Suppressor macrophage (primary cell): ENCODE measurements at regions not wholly inside any gene's neighbourhood (a gene's known extent, or its start where the extent isn't known, plus 50 kb on each side); places are given as distances from the start of the nearest gene placed in this dataset.
"Not testable (repeated sequence)": the region's sequence is repeated elsewhere in the genome, so short reads cannot be mapped to it uniquely, and the experiment has no call there.

Experiments used
- DNase-seq, 4 experiments: peaks; one replicate each; pipeline ENCODE4 v3.0.0-alpha.2; 2020 to 2022

DNA sequence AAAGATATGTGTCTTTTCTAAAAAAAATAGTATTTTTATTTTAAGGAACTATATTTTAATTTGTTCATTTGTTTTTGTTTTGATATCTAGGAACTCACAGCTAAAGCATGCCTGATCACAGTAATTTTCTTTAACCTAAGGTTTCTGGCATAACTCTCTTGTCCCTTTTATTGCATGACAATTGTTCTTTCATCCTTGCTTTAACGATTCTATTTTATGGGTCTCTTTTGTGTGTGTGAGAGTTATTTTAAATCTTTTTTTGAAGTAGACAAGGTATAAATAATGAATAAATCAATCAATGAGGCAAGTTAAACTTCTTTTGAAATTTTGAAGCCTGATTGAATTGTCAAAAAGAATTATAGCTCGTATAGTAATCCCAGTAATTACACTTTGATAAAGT is 747.8 kb upstream of the GOLIM4 start:
- DNase-seq: no peak

DNA sequence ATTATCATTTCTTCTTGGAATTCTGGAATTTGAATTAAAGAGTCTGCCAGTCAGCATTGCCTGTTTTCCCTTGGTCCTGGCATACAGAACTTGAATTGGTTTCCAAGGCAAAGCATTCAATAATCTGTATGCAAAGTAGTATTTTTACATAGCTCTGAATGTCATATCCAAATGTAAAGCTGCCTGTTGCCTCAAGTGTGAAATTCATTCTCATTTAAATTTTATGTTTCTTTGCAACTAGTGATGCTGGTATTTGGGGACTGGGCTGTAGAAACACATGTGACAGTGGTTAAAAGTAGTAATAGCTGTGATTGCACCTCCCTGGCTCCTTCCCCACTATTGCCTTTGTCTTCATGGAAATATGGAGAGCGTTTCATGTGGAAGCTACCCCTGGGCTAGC is 743.9 kb upstream of the GOLIM4 start:
- DNase-seq: no peak

DNA sequence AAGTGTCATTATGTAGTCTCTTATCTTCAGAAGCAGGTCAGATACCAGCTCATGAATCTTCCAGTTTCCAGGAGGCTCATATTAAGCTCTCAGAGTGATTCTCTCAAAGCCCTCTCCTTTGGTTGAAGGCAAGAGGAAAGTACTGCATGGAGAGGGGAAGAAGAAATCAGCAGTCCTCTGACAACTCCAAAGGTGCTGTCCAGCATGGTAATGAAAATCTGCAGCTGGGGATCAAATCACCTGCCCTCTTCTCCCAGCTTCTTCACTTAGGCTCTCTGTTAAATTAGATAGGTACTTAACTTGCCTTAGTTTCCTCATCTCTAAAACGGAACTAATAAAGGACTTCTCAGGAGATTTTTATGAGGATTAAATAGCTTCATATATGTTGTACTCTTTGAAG is 738.8 kb upstream of the GOLIM4 start:
- DNase-seq: no peak

DNA sequence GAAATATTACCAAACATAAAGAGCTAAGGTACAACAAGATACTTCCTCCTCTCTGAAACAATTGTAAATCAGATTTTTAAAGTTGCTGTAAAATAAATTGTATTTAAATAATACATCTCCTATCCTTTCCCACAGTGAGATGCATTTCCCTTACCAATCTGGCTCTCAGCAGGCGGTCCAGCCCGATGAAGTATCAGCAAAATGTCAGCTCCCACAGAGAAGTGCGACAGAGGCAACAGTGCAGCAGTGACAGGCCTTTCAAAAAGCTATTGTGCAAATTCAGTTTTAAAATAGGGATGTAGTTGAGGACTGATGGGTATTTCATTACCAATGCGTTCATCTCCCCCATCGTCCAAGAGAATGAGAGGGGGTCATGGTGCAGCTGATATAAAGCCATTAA is 733.2 kb upstream of the GOLIM4 start:
- no peak for DNase-seq

DNA sequence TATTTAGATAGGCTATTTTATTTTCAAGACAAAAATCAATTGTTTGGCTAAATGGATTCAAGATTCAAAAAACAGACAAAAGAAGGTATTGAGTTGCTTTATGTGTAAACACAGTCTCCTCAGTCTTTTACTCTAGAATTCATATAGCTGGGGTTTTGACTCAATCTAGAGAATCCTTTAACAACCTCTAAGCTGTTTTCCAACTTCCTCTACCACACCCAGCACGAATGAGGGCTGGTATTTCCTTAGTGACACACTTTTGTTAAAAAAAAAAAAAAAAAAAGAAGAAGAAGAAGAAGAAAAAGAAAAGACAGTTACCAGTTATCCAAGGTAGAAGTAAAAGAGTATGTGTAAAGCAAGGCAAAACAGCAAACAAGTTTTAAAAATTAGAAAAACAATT is 732.8 kb upstream of the GOLIM4 start:
- peak in 1 of 4 experiments; percentile 15 for DNase-seq

DNA sequence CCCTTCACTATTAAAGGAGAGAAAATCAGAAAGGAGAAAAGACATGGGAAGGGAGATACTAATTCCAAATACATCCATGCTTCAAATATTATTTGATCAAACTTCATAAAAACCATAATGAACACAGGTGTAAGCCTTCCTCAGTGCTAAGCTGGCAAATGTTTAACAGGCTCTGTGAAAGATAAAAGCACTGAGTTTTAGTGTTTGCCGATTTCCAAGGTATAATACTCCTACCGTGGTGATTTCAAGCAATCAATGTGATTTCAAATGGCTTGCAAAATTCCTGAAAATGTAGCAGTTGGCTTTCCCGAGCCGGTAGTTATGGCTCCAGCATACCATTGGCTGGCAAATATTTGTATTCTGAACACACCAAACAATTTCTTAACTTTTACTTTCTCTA is 732.3 kb upstream of the GOLIM4 start:
- no peak for DNase-seq

DNA sequence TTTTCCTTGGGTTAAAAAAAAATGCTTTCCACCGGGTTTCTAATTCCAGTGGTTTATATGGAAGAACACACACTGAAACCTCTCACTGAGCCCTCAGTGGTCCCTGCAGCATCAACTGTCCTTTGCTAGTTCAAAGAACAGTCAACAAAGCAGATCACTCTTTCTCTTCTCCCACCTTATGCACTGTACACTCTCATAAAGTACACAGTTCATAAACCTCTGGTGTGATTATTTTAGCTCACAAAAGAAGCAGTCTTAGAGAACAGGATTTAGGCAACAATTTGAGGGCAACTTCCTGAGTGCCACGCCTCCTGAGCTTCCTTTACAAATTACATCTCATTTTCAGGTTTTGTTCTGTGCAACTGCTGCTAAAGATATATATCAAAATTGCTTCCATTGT is 728.4 kb upstream of the GOLIM4 start:
- peak in 1 of 4 experiments; percentile 3 for DNase-seq

DNA sequence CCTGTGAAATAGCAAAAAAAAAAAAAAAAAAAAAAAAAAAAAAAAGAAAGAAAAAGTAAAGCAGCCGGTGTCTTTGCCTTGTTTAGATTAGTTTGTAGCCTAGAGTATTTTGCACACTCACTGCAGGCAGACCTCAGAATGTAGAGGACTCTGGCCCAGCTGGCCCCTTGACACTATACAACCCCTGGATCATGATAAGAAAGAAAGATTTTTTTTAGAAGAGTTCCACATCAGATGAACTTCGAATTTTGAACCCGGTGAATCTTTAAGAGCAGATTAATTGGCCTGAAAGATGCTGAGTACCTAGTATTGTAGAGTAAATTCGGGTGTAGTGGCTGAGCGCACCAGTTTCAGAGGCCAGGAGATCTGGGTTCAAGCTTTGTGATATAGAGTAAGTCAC is 727.7 kb upstream of the GOLIM4 start:
- DNase-seq: no peak

DNA sequence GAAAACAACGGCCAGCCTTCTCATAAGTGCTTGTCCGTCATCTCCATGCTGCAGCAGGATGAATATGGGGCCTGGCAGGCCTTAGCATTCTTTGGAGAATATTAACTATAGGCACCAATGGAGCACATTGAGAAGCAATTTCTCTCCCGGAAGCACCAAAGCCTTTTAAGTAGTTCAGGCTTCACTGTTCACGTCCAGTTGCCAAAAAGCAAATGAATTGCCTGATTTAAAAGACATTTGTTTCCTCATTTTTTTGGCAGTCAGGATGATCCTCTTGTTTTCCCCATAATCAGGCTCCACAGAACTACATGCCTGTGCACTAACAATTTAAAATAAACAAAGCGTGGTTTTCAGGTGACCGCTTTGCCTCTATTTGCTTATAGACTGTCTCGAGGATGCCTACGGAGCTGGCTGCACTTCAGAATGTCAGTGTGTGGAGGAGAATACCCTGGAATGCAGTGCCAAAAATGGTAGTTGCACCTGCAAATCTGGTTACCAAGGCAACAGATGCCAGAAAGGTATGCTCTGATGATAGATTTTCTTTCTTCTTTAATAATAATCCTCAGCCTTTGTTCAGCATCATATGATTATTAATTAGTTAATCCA is 725.2 kb upstream of the GOLIM4 start:
- no peak for DNase-seq

DNA sequence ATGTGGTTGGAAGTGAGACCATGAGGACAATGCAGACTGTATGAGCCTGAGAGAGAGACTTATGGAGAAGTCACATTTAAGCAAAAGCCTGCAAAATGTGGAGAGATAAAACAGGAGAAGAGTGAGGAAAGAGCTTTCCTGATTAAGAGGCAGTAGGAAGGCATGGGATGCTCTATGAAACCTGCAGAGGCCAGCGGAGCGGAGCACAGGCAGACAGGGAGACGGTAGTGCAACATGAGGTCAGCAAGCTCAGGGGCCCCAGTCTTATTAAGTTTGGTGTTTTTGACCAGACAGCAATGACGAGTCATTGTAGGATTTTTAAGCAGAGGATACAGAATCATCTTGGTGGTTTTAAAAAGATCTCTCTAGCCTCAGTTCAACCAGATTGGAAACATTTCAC is 721.5 kb upstream of the GOLIM4 start:
- DNase-seq: no peak

DNA sequence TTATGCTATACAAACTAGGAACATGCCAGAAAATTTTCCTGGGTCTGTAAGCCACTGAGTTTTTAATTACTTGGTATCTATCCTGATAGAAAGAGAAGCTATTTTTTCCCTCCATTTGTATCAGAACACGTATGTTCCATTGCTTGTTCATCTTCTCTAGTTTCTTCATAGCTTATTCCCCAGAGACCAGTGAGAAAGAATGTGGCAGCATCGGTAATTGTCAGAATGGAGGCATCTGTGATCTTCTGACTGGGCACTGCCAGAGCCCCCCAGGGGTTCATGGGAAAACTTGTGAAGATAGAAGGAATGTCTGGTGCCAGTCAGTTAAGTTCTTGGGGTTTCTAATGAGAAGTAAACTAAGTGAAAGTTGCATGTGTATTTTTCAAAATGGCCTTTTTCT is 720.2 kb upstream of the GOLIM4 start:
- DNase-seq: no peak

DNA sequence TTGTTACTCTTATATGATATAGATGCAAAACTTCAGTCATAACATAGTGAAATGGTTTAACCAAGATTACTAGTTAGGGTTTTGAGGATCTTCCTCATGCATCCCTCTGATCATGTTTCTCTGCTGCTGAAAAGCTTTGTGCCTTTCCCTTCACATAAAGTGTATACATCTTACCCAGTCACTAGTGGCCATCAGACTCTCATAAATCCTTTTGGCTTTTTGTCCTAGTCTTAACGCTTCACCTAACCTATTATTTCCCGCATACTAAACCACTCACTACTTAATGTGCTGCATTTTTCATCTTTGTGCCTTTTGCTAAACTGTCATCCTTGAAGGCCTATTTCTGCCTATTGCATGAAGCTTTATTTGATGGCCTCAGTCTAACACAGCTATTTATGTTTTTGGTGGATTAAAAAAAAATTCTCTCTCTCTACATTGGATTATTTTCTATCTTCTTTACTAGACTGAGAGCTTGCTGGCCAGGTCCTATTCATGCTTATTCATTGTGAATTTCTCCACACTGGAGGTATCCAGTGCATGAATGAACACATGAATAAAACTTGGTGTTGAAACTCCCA is 717.6 kb upstream of the GOLIM4 start:
- no peak for DNase-seq

DNA sequence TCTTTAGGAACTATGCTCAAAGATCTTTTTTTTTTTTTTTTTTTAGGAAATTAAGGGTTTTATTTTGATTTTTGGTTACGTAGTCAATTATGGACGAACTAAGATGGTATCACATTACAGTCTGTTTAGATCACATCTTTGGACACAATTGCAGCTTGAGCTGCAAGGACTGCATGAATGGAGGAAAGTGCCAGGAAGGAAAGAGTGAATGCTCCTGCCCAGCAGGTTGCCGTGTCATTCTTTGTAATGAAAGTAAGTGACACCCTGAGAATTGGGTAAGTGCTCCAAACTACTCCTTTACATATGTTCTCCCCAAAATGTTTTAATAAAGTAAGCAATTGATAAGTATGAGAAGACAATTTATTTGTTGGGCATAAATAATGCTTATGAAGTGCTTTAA is 716.5 kb upstream of the GOLIM4 start:
- DNase-seq: no peak

DNA sequence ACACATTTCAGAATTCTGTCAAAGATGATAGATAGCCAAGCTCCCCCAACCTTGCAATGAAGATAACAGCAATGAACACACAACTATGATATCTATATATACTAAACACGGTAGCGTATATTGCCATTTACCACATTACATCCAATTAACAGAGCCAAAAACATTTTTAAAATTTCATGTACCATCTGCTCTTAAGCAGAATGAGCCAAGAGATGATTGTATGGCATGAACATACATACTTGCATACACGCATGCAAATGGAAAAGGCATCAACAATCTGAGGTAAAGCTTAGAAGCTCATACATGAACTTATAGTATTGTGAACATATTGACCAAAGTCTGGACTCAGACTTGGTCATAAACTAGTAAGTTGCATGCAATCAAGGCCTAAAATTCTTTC is 712.9 kb upstream of the GOLIM4 start:
- no peak for DNase-seq

DNA sequence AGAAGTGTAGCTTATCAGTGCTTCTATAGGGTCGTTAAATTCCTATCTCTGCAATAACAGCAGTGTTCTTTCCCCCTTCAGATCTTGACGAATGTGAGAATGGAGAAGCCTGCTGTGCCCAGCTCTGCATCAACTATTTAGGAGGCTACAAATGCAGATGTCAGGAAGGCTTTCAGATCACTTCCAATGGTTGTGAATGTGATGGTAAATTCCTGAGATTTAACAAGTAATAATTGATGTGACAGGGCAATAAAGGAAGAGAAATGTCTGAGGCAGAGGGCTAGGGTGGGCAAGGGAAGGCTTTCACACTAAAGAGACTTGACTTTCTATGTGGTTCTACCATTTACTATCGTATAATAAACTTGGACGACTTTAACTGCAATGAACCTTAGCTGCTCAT is 711.7 kb upstream of the GOLIM4 start:
- DNase-seq: no peak

DNA sequence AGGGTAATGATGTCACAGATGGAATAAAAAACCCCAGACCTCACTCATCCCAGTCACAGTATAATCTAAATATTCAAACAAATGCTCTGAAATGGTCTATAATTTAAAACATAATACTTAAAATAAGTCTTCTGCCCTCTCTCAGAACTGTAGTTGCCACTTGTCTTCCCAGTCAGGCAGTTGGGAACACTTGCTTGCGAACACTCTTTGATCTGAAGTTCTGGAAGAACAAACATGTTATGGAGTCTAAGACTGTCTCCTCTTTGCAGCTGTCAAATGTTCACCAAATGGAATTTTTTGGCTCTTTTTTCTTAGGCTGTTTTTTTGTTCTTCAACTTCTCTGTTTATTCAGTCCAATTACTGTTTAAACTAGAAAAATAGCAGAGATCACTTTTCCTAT is 711.1 kb upstream of the GOLIM4 start:
- DNase-seq: no peak

DNA sequence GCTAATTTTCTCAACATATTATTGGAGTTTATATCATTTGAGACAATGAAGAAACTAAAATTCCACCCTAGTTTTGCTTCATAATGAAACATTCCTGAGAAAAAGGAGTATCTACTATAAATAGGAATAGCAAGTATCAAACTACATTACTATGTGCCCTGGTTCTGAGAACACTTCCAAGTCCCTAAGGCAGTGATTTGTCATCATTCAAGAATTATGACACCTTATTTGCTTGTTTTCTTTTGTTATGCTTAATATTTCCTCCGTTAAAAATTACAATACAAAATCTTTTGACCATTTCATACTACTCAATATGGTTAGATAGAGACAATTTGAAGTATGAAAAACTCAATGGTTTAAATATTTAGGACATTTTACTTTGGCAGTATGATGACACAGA is 707.8 kb upstream of the GOLIM4 start:
- DNase-seq: no peak

DNA sequence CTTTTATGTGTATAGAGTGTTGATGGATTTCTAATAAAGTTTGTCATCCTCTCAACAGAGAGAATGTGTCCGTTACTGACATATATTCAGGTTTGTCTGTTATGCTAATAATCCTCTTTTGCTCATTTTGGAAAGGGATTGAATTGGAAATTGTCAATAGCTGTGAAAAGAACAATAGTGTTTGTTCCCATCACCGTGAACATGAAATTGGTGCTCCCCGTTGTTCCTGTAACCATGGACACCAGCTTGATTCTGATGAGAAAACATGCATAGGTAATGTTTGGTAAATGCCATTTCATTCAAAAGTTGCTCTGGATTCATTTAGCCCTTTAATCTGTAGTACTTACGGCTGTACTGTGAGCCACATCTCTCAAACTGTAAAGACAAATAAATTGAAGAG is 707.0 kb upstream of the GOLIM4 start:
- no peak for DNase-seq

DNA sequence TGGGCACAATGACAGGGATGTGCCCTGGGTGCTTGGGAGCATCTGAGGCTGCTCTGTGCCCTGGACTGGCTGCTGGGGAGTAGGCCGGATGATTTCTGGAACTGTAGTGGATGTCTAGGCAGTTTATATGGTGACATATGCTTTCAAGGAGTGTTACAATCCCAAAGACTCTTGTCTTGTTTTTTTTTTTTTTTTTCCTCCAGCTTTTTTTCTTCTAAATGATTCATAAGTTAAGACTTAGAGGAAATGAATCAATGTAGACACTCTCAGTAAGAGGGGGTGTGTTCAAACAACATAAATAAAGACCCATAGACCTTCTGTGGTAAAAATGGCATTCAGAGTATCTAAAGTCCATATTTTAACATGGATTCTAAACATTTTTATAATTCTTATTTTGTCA is 706.1 kb upstream of the GOLIM4 start:
- DNase-seq: no peak

DNA sequence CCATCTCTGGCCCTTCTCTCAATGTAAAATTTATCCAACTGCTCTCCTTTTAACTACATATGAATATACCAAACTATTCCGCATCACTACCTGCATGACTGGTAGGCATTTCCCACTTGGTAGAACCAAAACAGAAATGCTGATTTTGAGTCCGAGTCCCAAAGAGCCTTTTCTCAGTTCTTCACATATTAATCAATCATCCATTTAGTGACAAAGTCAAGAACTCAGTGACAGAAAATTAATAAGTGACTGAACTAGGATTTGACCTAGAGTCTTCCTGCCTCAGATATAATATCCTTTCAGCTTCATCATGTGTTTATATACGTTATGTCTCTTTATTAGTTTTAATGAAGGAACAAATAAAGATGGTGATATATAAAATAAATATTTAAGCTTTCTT is 700.6 kb upstream of the GOLIM4 start:
- no peak for DNase-seq

DNA sequence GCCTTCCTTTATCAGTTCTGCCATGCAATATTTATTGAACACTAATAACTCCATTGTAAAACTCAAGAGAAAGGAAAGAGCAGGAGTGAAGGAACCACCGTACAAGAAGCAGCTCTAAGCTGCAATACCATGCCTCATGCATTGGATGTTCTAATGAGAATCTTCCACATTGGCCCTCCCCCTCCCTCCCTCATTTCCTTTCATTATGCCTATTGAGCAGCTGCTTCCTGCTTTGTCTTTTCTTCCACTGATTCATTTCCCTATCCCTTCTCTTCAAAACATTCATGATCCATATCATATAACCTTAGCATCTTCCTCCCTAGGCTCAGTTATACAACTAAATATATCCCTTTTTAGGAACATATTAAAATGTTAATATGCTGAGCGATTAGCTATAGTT is 698.7 kb upstream of the GOLIM4 start:
- no peak for DNase-seq

DNA sequence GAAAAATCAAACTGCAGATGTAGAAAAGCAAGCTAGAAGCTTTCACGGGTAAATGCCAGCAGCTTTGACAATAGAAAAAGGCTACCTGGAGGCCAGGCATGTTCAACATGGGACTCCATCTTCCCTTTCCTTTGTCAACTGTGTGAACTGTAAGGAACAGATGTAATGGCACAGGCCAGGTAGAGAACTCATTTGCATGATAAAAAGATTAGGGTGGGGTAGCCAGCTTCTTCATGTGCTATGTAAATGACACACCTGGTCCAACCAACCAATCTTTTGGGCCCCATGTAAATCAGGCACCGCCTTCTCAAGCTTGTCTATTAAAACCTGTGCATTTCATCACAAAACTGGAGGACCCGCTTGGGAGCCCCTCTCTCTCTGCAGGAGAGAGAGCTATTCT is 686.5 kb upstream of the GOLIM4 start:
- DNase-seq: no peak

DNA sequence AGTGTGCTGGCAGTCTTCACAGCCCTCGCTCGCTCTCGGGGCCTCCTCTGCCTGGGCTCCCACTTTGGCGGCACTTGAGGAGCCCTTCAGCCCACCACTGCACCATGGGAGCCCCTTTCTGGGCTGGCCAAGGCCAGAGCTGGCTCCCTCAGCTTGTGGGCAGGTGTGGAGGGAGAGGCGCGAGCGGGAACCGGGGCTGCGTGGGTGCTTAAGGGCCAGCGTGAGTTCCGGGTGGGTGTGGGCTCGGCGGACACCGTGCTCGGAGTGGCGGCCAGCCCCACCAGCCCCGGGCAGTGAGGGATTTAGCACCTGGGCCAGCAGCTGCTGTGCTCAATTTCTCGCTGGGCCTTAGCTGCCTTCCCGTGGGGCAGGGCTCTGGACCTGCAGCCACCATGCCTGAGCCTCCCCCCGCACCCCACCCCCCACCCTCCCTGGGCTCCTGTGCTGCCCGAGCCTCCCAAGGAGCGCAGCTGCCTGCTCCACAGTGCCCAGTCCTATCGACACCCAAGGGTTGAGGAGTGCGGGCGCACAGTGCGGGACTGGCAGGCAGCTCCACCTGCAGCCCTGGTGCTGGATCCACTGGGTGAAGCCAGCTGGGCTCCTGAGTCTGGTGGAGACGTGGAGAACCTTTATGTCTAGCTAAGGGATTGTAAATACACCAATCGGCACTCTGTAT is 684.4 kb upstream of the GOLIM4 start:
- DNase-seq: not testable (repeated sequence)

DNA sequence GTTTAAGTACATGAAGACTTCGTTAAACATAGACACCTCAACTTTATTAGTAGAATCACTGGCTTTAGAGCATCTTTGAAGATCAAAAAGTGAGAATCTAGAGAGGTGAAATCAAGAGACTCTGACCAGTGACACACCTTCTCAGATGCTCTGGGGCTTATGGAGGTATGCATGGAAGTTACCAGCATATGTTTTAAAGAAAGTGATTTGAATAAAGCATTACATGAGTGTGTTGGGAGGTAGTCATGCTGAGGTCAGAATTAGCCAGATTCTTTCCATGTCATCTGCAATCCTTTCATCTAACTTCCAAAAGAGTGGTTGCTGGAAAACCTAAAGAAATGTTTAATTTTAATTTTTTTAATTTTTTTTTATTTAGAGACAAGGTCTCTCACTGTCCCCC is 658.0 kb upstream of the GOLIM4 start:
- no peak for DNase-seq

DNA sequence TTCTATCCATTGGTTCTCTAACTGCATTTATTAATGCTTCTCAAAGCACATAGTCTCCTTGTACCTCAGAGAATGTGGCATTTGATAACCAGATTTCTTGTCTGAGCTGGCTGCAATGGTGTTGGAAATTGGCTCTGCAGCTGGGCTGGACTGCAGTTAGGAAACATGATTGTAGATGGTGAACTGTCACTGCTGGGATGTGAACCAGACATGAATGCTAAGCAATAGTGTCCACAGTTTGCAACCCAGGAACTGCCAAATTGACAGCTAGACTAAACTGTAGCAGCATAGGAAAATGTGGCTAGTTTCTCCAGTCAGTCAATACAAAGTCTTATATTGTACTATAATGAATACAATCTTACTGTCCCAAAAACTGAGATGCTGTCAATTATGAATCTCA is 656.6 kb upstream of the GOLIM4 start:
- peak in 1 of 4 experiments; percentile 1 for DNase-seq
